Endothelial cell (in vitro differentiated cells): ENCODE measurements at regions not wholly inside any gene's neighbourhood (a gene's known extent, or its start where the extent isn't known, plus 50 kb on each side); places are given as distances from the start of the nearest gene placed in this dataset.

Experiments used
- DNase-seq: peaks from one replicate; pipeline ENCODE4 v3.0.0; 2021; ENCODE audit warnings: low spot score
- H3K27ac Mint-ChIP-seq: one replicate; pipeline ENCODE4 v1.8.0; 2021; ENCODE audit warnings: mixed read lengths, inconsistent platforms; ENCODE audit not compliant: unreplicated experiment
- H3K27me3 Mint-ChIP-seq: one replicate; pipeline ENCODE4 v1.8.0; 2021; ENCODE audit warnings: mild to moderate bottlenecking, moderate library complexity, mixed read lengths, inconsistent platforms; ENCODE audit not compliant: unreplicated experiment
- H3K36me3 Mint-ChIP-seq: one replicate; pipeline ENCODE4 v1.8.0; 2021; ENCODE audit warnings: mild to moderate bottlenecking, low read depth, mixed read lengths, inconsistent platforms; ENCODE audit not compliant: unreplicated experiment
- H3K4me1 Mint-ChIP-seq: one replicate; pipeline ENCODE4 v1.8.0; 2021; ENCODE audit warnings: mild to moderate bottlenecking, mixed read lengths, inconsistent platforms; ENCODE audit not compliant: unreplicated experiment
- H3K4me3 Mint-ChIP-seq: one replicate; pipeline ENCODE4 v1.8.0; 2021; ENCODE audit warnings: mild to moderate bottlenecking, mixed read lengths, inconsistent platforms; ENCODE audit not compliant: unreplicated experiment
- H3K9me3 Mint-ChIP-seq: one replicate; pipeline ENCODE4 v1.8.0; 2021; ENCODE audit warnings: mixed read lengths, inconsistent platforms; ENCODE audit not compliant: unreplicated experiment
- CTCF ChIP-seq: fragments of 200-600 bp; sonication (generic); IDR thresholded peaks from one replicate; pipeline ENCODE4 v1.5.0; 2021; ENCODE audit warnings: antibody characterized with exemption; ENCODE audit not compliant: unreplicated experiment

GRCh38 chr10:29957907-29958331, 101.5 kb downstream of the JCAD start:
- Mint-ChIP-seq H3K27me3 (no peaks in the 10 kb centered on the region), H3K27ac (no peak overlapping the region)
- no peak for TF ChIP-seq CTCF

GRCh38 chr10:29957236-29957635, 102.2 kb downstream of the JCAD start:
- H3K27me3 Mint-ChIP-seq = peaks cover 2% of the 10 kb centered on the region
- no peak overlapping the region for H3K4me3 Mint-ChIP-seq
- no peaks in the 10 kb centered on the region for H3K9me3 Mint-ChIP-seq
- no peak for TF ChIP-seq CTCF
- no peak for DNase-seq
- no peaks in the 10 kb centered on the region for H3K4me1 Mint-ChIP-seq
- no peaks in the 10 kb centered on the region for H3K36me3 Mint-ChIP-seq
- H3K27ac Mint-ChIP-seq = no peak overlapping the region

More at GRCh38 chr10:29957907-29958331, 101.5 kb downstream of the JCAD start:
- DNase-seq = no peak
- Mint-ChIP-seq H3K4me1 (no peaks in the 10 kb centered on the region), H3K36me3 (no peaks in the 10 kb centered on the region), H3K4me3 (no peak overlapping the region), H3K9me3 (no peaks in the 10 kb centered on the region)

- H3K4me1 Mint-ChIP-seq = no peaks in the 10 kb centered on the region
- no peak for DNase-seq
- H3K36me3 Mint-ChIP-seq = no peaks in the 10 kb centered on the region
- TF ChIP-seq CTCF = no peak
- H3K4me3 Mint-ChIP-seq = no peak overlapping the region
- no peaks in the 10 kb centered on the region for H3K9me3 Mint-ChIP-seq
- H3K27me3 Mint-ChIP-seq = peaks cover 2% of the 10 kb centered on the region
- no peak overlapping the region for H3K27ac Mint-ChIP-seq
These were observed 103.0 kb downstream of the JCAD start for GRCh38 chr10:29956335-29956924.

- no peaks in the 10 kb centered on the region for H3K36me3 Mint-ChIP-seq
- TF ChIP-seq CTCF = no peak
- no peak overlapping the region for H3K27ac Mint-ChIP-seq
- H3K9me3 Mint-ChIP-seq = no peaks in the 10 kb centered on the region
- H3K4me3 Mint-ChIP-seq = no peak overlapping the region
- DNase-seq = no peak
- H3K4me1 Mint-ChIP-seq = no peaks in the 10 kb centered on the region
- H3K27me3 Mint-ChIP-seq = peaks cover 2% of the 10 kb centered on the region
These were observed 104.0 kb downstream of the JCAD start for GRCh38 chr10:29955329-29955935.

- Mint-ChIP-seq H3K4me1 (peaks cover 2% of the 10 kb centered on the region), H3K36me3 (no peaks in the 10 kb centered on the region), H3K4me3 (no peak overlapping the region), H3K27ac (no peak overlapping the region), H3K9me3 (no peaks in the 10 kb centered on the region), H3K27me3 (peaks cover 2% of the 10 kb centered on the region)
- no peak for TF ChIP-seq CTCF
- DNase-seq = no peak
These were observed 107.9 kb downstream of the JCAD start for GRCh38 chr10:29951441-29951931.
